GM12872 (cell line): ENCODE measurements at regions not wholly inside any gene's neighbourhood (a gene's known extent, or its start where the extent isn't known, plus 50 kb on each side); places are given as distances from the start of the nearest gene placed in this dataset.

Experiments used
- TF ChIP-seq, protein P1 (sequence below): IDR thresholded peaks from 3 replicates; pipeline ENCODE4 v1.5.1; 2011; ENCODE audit warnings: low read depth, mild to moderate bottlenecking, low read length, moderate library complexity; ENCODE audit not compliant: insufficient read depth

DNA sequence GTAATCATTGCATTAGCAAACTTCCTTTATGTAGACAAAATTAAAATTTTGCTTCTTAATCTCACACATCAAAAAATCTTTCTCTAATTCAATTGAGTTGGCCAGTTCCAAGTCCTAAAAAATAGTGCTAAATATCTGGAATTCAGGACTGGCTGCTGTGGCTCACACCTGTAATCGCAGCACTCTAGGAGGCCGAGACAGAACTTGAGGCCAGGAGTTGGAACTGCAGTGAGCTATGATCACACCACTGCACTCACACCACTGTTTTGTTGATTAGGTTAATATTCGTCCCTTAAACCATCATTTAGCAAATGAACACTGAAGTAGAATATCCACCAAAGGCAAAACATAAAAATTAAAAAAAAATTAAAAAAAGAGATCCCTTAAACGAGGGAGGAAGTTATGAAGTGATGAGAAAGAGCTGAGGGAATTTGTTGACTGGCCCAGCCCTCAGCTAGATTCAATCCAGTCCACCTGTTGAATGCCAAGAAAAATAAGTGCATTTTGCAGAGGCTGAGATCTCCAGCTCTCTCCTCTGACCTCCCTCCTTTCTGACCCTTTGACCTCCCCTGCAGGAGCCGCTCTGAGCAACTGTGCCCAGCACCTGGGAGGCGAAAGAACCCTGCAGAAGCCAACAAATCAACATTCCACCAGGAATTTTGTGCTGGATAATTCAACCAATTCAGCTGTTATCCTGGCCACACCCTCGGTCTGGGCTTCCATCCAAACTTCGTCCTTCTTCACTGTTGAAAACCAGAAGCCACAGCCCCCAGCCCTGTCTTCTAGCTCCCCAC is 96.8 kb downstream of the OR2K2 start:
- TF ChIP-seq, protein P1, sequence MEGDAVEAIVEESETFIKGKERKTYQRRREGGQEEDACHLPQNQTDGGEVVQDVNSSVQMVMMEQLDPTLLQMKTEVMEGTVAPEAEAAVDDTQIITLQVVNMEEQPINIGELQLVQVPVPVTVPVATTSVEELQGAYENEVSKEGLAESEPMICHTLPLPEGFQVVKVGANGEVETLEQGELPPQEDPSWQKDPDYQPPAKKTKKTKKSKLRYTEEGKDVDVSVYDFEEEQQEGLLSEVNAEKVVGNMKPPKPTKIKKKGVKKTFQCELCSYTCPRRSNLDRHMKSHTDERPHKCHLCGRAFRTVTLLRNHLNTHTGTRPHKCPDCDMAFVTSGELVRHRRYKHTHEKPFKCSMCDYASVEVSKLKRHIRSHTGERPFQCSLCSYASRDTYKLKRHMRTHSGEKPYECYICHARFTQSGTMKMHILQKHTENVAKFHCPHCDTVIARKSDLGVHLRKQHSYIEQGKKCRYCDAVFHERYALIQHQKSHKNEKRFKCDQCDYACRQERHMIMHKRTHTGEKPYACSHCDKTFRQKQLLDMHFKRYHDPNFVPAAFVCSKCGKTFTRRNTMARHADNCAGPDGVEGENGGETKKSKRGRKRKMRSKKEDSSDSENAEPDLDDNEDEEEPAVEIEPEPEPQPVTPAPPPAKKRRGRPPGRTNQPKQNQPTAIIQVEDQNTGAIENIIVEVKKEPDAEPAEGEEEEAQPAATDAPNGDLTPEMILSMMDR, result no peak

DNA sequence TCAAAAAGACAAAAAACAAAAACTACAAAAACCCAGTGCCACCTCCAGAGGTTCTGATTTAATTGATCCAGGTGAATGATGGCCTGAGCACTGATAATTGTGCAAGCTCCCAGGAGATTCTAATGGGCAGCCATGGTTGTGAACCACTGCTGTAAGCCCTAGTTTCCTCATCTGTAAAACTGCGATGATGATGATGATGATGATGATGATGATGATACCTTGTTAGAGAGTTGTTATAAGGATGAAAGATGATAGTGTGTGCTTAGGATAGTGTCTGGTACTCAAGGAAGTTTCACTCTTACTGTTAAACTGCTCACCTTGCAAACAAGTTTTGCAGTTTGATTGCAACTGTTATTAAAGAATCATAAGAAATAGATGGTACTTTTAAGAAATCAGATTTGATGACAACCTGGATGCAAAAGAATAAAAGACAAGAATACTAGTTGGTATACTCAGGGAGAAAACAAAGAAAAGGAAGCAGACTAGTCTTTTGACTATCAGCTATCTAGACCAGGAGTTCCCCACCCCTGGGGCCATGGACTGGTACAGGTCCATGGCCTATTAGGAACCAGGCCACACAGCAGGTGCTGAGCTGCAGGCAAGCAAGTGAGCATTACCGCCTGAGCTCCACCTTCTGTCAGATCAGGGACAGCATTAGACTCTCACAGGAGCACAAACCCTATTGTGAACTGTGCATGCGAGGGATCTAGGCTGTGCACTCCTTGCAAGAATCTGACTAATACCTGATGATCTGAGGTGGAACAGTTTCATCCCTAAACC is 98.0 kb downstream of the OR2K2 start:
- TF ChIP-seq, protein P1, result no peak

DNA sequence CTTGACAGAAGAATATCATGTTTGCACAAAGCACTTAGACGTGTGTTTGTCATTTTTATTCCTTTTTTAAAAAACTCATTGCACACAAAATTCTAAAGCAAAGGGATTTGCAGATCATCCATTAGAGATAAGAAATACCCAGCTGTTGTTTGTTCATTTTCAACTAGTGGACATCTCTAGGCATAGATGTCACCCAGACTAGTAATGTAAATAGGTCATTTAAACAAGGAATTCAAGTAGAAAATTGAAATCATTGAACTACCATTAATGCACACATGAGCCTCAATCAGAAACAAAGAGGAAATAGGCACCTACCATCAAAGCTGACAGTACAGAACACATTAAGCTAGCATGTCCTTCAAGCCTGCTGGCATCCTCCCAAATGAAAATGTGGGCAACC is 107.3 kb downstream of the OR2K2 start:
- TF ChIP-seq, protein P1, result no peak

DNA sequence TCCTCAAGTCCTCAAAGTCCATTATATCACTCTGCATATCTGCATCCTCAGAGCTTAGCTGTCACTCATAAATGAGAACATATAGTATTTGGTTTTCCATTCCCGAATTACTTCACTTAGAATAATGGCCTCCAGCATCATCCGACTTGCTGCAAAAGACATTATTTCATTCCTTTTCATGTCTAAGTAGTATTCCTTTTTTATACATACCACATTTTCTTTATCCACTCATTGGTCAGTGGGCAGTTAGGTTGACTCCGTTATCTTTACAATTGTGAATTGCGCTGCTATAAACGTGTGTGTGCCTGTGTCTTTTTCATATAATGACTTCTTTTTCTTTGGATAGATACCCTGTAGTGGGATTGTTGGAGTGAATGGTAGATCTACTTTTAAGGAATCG is 117.2 kb downstream of the OR2K2 start:
- TF ChIP-seq, protein P1, result no peak

DNA sequence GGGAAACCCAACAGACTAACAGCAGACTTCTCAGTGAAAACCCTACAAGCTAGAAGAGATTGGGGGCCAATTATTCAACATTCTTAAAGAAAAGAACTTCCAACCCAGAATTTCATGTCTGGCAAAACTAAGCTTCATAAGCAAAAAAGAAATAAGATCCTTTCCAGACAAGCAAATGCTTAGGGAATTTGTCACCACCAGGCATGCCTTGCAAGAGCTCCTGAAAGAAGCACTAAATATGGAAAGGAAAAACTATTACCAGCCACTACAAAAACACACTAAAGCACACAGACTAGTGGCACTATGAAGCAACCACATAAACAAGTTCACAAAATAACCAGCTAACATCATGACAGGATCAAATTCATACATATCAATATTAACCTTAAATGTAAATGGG is 131.1 kb downstream of the OR2K2 start:
- TF ChIP-seq, protein P1, result no peak

DNA sequence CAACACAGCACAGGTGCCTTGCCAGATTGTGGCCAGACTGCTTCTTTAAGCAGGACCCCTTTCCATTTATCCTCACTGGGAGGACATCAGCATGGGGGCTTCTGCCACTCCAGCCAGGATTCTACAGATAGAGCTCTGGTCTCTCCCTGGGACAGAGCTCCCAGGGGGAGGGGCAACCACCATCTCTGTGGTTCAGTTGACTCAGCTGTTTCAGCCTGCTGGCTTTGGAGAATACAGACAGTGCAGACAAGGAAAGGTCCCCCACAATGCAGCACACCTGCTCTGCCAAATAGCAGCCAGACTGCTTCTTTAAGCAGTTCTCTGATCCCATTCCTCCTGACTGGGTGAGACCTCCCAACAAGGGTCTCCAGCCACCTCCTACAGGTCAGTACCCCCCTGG is 132.8 kb downstream of the OR2K2 start:
- TF ChIP-seq, protein P1, result no peak

DNA sequence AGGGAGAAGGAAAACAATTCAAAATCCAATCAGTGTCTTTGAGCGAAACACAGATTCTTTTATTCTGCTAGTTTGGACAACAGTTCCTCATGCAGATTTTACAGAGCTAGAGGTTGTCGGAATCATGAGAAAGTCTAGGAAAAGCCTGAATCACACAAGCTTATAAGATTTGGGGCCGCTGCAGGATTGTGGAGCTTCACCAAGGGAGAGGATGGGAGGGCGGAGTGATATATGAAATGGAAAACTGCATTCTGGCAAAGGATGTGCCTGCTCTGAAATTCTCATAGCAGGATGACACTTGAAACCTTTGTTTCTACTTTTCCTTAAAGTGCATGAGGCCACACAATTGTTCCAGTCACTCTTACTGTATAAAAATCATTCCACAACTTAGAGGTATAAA is 134.3 kb downstream of the OR2K2 start:
- TF ChIP-seq, protein P1, result no peak
